Loucy (cell line): ENCODE measurements at regions not wholly inside any gene's neighbourhood (a gene's known extent, or its start where the extent isn't known, plus 50 kb on each side); places are given as distances from the start of the nearest gene placed in this dataset.

Experiments
- H2AFZ ChIP-seq: fragments of 200-600 bp; sonication (generic); 2 replicates; pipeline ENCODE4 v1.6.0; 2016; ENCODE audit warnings: antibody characterized with exemption, mild to moderate bottlenecking, low read length, moderate library complexity
- H3F3A ChIP-seq: fragments of 200-600 bp; 2 replicates; pipeline ENCODE4 v1.6.0; 2016; ENCODE audit warnings: antibody characterized with exemption, low read depth, mild to moderate bottlenecking
- H3K27me3 ChIP-seq: fragments of 200-600 bp; sonication (generic); 2 replicates; pipeline ENCODE4 v1.6.1; 2014; ENCODE audit warnings: low read length, mild to moderate bottlenecking; ENCODE audit not compliant: insufficient read depth, poor library complexity, severe bottlenecking
- H3K36me3 ChIP-seq: fragments of 200-600 bp; sonication (generic); 2 replicates; pipeline ENCODE4 v1.6.1; 2016; ENCODE audit warnings: low read length; ENCODE audit not compliant: insufficient read depth
- H3K4me1 ChIP-seq: fragments of 200-600 bp; sonication (generic); 2 replicates; pipeline ENCODE4 v1.5.1; 2014; ENCODE audit warnings: low read length, mild to moderate bottlenecking; ENCODE audit not compliant: insufficient read depth, poor library complexity, severe bottlenecking
- H3K4me2 ChIP-seq: fragments of 200-600 bp; sonication (generic); 2 replicates; pipeline ENCODE4 v1.6.0; 2014; ENCODE audit warnings: antibody characterized with exemption, low read length, low read depth, mild to moderate bottlenecking; ENCODE audit not compliant: poor library complexity, severe bottlenecking
- H3K4me3 ChIP-seq: fragments of 200-600 bp; sonication (generic); 2 replicates; pipeline ENCODE4 v1.5.1; 2014; ENCODE audit warnings: low read length, mild to moderate bottlenecking, mixed read lengths; ENCODE audit not compliant: poor library complexity, severe bottlenecking
- H3K79me2 ChIP-seq: fragments of 200-600 bp; sonication (generic); 2 replicates; pipeline ENCODE4 v1.6.1; 2014; ENCODE audit warnings: low read length; ENCODE audit not compliant: insufficient read depth
- H3K9ac ChIP-seq: fragments of 200-600 bp; sonication (generic); 2 replicates; pipeline ENCODE4 v1.6.0; 2014; ENCODE audit warnings: mild to moderate bottlenecking, low read depth, low read length, moderate library complexity; ENCODE audit not compliant: poor library complexity, severe bottlenecking
- H3K9me2 ChIP-seq: fragments of 200-600 bp; sonication (generic); replicated peaks from 2 replicates; pipeline ENCODE4 v1.6.1; 2016; ENCODE audit warnings: low read depth, low read length, mixed read lengths
- H3K9me3 ChIP-seq: fragments of 200-600 bp; sonication (generic); 2 replicates; pipeline ENCODE4 v1.6.1; 2014; ENCODE audit warnings: mild to moderate bottlenecking, antibody characterized with exemption, low read length, low read depth; ENCODE audit not compliant: insufficient read depth
- H4K20me1 ChIP-seq: fragments of 200-600 bp; sonication (generic); 2 replicates; pipeline ENCODE4 v1.6.0; 2014; ENCODE audit warnings: antibody characterized with exemption, low read length, mild to moderate bottlenecking; ENCODE audit not compliant: insufficient read depth, poor library complexity, severe bottlenecking
- CTCF ChIP-seq: fragments of 200-600 bp; sonication (generic); conservative IDR thresholded peaks from 2 replicates; pipeline ENCODE4 v1.5.1; 2014; ENCODE audit warnings: mild to moderate bottlenecking, antibody characterized with exemption, low read length
- EZH2phosphoT487 ChIP-seq: fragments of 200-600 bp; IDR thresholded peaks from 2 replicates; pipeline ENCODE4 v1.6.1; 2018; ENCODE audit warnings: antibody characterized with exemption, mild to moderate bottlenecking, moderate library complexity, borderline replicate concordance

- TF ChIP-seq EZH2phosphoT487 (no peak), CTCF (no peak)
Observed at GRCh38 chr1:93740157-93740556, 58.5 kb upstream of the BCAR3 start.

GRCh38 chr1:93739472-93739871, 57.8 kb upstream of the BCAR3 start:
- Histone ChIP-seq H3K27me3 (no peaks in the 10 kb centered on the region), H3K4me2 (no peak overlapping the region), H3F3A (no peaks in the 10 kb centered on the region)

More at GRCh38 chr1:93740157-93740556, 58.5 kb upstream of the BCAR3 start:
- Histone ChIP-seq H4K20me1 (no peaks in the 10 kb centered on the region), H3K9me3 (no peaks in the 10 kb centered on the region), H3K4me1 (no peaks in the 10 kb centered on the region), H3F3A (no peaks in the 10 kb centered on the region), H3K9me2 (no peaks in the 10 kb centered on the region), H2AFZ (no peak overlapping the region), H3K9ac (no peak overlapping the region), H3K4me2 (no peak overlapping the region), H3K27me3 (no peaks in the 10 kb centered on the region), H3K79me2 (no peaks in the 10 kb centered on the region), H3K4me3 (no peak overlapping the region), H3K36me3 (no peaks in the 10 kb centered on the region)

GRCh38 chr1:93738926-93739325, 57.3 kb upstream of the BCAR3 start:
- Histone ChIP-seq H3K9ac (no peak overlapping the region), H3K27me3 (no peaks in the 10 kb centered on the region), H3K4me2 (no peak overlapping the region), H3F3A (no peaks in the 10 kb centered on the region), H3K9me3 (no peaks in the 10 kb centered on the region), H3K9me2 (no peaks in the 10 kb centered on the region), H4K20me1 (no peaks in the 10 kb centered on the region), H3K79me2 (no peaks in the 10 kb centered on the region), H3K4me1 (no peaks in the 10 kb centered on the region), H3K4me3 (no peak overlapping the region), H2AFZ (no peak overlapping the region), H3K36me3 (no peaks in the 10 kb centered on the region)
- TF ChIP-seq CTCF = no peak
- no peak for TF ChIP-seq EZH2phosphoT487

More at GRCh38 chr1:93739472-93739871, 57.8 kb upstream of the BCAR3 start:
- Histone ChIP-seq H4K20me1 (no peaks in the 10 kb centered on the region), H3K9me3 (no peaks in the 10 kb centered on the region), H3K36me3 (no peaks in the 10 kb centered on the region), H3K9ac (no peak overlapping the region), H2AFZ (no peak overlapping the region), H3K9me2 (no peaks in the 10 kb centered on the region), H3K4me3 (no peak overlapping the region), H3K79me2 (no peaks in the 10 kb centered on the region), H3K4me1 (no peaks in the 10 kb centered on the region)
- TF ChIP-seq EZH2phosphoT487 (no peak), CTCF (no peak)
